ENCODE measurements at regions not wholly inside any gene's neighbourhood (a gene's known extent, or its start where the extent isn't known, plus 50 kb on each side); places are given as distances from the start of the nearest gene placed in this dataset.

DNA sequence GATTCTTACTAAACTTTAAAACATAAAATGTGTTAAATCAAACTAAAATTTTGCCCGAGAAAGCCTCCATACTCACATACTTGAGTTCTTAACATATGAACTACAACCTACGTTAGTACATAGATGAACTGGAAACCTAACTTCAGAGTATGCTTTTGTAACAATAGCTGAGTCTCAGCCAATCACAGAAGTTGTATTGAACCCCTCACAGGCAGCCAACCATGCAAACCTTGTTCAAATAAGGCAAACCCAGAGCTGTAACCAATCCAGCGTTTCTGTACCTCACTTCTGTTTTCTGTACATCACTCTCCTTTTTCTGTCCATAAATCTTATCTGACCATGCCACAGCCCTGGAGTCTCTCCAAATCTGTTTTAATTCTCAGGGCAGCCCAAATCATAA is 157.3 kb upstream of the COL1A2 start:
- DNase-seq, result no peak

GRCh38 chr7:94239661-94240234 is 154.9 kb upstream of the COL1A2 start:
- DNase-seq, result no peak

- no peak for DNase-seq
These were observed 153.8 kb upstream of the COL1A2 start for GRCh38 chr7:94240902-94241301.

DNA sequence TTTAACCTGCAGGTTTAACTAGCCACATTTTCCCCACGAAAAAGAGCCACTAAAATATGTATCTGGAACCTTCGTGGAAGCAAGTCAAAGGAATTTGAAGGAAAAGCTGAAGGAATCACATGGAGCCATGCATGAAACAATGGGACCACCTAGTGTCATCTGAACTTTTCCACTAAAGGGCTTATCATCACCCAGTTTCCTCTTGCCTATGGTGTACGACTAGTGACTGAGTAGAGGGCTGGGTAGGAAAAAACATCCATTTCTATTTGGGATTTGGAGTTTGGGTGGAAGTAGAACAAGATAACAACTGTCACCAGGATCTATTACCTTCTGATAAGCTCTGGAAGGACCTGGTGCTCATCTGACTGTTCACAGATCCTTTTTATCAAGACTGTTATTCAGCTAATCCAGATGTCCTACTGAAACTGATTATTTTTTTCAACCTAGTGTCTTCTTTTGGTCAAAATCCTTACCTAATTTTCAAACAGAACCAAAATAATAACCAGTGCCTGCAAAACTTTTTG is 153.2 kb upstream of the COL1A2 start:
- DNase-seq, result no peak

DNA sequence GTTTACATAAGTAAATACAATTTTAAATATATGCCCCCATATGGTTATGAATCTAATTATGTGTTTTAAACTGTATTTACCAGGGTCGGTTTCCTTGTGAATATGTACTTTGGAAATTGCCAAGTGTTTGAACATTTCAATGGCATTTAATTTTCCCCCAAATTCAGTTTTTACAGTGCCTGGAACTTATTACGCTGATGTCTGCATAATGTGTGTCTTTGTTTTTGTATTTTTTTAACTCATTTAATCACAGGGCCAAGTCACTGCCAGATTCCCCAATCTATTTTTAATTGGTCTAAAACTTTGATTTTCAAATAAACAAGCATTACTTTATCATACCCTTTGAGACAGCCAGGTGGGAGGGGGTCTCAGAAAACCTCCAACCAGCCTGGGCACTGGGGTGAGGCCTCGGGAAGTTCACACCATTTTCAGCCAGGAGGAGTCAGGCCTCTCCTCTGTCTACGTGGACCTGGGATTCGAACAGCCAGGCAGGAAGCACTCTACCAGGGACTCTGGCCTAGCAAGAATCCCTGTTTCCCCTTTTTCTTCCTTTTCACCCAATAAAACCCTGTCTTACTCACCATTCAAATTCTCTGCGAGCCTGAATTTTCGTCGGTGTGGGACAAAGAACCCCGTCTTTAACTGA is 151.5 kb upstream of the COL1A2 start:
- no peak for DNase-seq

DNA sequence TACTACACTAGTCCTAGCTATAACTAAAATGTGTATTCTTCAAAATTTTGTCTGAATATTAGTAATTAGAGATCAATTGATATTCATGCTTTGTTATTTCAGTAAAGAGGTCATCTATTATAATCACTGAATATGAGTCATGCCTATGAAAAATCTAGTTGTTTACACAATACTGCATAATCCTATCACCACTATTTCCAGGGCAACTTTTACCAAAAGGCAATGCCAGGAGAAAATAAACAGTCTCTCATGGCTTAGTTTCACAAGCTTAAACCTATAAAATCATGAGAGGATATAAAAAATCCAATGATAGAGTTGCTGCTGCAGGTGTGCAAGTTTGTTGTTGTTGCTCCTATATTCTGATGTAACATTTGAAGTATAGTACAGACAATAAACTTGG is 149.9 kb upstream of the COL1A2 start:
- DNase-seq, result no peak

- DNase-seq, result no peak
These were observed 149.2 kb upstream of the COL1A2 start for GRCh38 chr7:94245500-94245899.

- no peak for DNase-seq
These were observed 146.7 kb upstream of the COL1A2 start for GRCh38 chr7:94247970-94248369.

DNA sequence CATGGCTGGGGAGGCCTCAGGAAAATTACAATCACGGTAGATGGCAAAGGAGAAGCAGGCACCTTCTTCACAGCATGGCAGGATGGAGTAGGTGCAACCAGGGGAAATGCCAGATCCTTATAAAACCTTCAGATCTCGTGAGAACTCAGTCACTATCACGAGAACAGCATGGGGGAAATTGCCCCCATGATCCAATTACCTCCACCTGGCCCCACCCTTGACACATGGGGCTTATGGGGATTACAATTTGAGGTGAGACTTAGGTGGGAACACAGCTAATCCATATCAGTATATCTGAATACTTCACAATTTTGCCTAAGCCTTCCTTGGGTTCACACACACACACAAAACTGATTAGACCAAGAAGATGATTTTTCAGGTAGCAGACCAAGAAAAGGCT is 145.1 kb upstream of the COL1A2 start:
- no peak for DNase-seq

GRCh38 chr7:94250124-94250523 is 144.6 kb upstream of the COL1A2 start:
- DNase-seq, result peak; percentile 49

GRCh38 chr7:94250987-94251386 is 143.7 kb upstream of the COL1A2 start:
- DNase-seq, result peak; percentile 42

GRCh38 chr7:94252124-94252523 is 142.6 kb upstream of the COL1A2 start:
- no peak for DNase-seq

GRCh38 chr7:94252971-94253370 is 141.7 kb upstream of the COL1A2 start:
- peak; percentile 52 for DNase-seq

- no peak for DNase-seq
These were observed 141.0 kb upstream of the COL1A2 start for GRCh38 chr7:94253686-94254085.

DNA sequence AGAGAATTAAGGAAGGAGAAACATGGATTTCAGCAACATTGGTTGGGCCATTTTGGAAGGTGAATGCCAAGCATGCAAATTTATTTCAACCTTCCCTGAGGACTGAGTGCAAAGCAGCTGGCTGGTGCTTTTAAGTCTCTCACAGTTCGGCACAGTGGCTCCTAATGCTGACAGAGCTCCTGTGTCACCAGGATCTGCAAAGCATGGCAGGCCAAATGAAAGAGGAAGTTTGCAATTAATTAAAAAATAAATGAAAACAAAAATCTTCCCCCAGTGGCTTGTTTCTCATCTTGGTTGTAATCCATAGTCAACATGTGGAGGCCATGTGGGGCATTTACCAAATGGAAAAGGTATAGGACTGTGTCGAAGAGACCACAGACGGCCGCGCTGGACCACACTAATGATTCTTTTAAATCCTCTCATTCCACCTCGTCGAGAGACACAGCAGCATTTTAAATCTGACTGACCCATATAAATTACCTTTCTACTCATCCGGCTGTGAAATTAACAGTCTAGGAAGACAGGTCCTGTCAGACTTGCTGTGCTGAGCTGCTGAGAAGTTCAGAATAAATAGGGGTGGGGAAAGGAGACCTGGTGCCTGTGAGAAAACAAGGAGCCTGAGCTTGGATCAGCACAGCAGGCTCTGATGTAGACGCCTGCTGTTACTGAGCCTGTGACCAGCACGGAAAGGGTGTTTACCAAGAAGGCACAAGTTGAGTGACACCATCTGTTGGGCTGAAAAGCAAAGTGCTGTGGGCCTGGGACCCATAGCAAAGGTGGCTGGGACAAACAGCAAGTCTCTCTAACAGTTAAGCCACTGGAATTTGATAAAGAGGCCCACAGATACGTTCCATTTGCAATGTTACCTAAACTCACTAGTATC is 136.0 kb upstream of the COL1A2 start:
- DNase-seq, result peak; percentile 23

DNA sequence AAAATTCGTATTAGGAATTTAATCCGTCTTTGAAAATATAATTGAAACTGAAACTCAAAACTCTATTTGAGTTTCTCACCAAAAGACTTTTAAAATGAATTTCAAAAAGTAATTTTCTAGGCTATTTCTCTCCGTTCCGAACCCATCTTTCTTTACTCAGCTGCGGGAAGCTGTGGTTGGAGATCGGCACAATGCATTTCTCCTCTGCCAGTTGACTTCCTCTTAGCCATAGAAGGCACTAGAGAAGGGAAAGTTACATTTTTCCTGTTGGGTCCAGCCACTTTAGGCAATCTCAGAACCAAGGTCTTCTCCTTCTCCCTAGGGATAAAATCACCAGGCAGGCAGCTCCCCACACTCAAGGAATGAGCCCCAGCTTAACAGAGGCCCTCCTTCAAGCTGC is 133.6 kb upstream of the COL1A2 start:
- no peak for DNase-seq

DNA sequence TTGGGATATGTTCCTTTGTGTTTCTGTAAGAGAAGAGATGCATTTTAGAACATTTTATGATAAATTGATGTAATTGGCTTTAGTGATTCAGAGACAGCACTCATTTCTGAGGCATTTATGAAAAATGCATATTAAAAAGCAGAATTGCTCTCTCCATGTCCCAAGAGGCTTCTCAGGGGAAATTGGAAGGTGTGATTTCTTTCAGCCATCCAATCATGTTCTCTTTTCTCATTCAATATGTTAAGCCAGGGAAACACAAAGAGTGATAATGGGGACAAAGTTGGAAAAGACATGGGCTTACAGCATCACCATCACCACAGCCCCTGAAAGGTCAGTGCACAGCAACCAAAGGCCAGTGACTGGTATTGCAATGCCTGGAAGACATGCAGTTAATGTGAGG is 129.9 kb upstream of the COL1A2 start:
- no peak for DNase-seq

- no peak for DNase-seq
These were observed 129.2 kb upstream of the COL1A2 start for GRCh38 chr7:94265456-94265855.

DNA sequence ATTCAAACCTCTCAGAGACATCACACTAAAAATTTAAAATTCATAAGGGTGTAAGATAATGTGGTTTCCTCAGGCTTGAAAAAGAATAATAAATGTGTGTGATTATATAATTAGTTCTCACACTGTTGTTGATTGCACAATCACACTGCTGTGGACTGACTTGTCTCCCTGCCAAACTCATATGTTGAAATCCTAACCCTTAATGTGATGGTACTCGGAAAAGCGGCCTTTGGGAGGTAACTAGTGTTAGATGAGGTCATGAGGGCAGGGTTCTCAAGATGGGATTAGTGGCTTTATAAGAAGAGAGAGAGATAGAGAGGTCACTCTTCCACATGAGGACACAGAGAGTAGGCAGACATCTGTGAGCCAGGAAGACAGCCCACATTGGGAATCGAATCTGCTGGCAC is 128.5 kb upstream of the COL1A2 start:
- no peak for DNase-seq

GRCh38 chr7:94270772-94271171 is 123.9 kb upstream of the COL1A2 start:
- no peak for DNase-seq

- DNase-seq, result no peak
These were observed 121.7 kb upstream of the COL1A2 start for GRCh38 chr7:94272821-94273583.

- DNase-seq, result no peak
These were observed 119.9 kb upstream of the COL1A2 start for GRCh38 chr7:94274828-94275227.

- no peak for DNase-seq
These were observed 118.7 kb upstream of the COL1A2 start for GRCh38 chr7:94276027-94276426.

Data from DMS 273 treated with DMSO at 0.1 percent for 48 hours (cell line).